ENCODE measurements at regions not wholly inside any gene's neighbourhood (a gene's known extent, or its start where the extent isn't known, plus 50 kb on each side); places are given as distances from the start of the nearest gene placed in this dataset.
"Not testable (repeated sequence)": the region's sequence is repeated elsewhere in the genome, so short reads cannot be mapped to it uniquely, and the experiment has no call there.

GRCh38 chr4:75180217-75180616, 247.3 kb downstream of the PARM1 start:
- DNase-seq: no peak

- DNase-seq: no peak
Measured at GRCh38 chr4:75179510-75179909, 246.6 kb downstream of the PARM1 start.

GRCh38 chr4:75172551-75172950, 239.6 kb downstream of the PARM1 start:
- DNase-seq: no peak

- DNase-seq: no peak
Measured at GRCh38 chr4:75169427-75169826, 236.5 kb downstream of the PARM1 start.

- no peak for DNase-seq
Measured at GRCh38 chr4:75169020-75169419, 236.1 kb downstream of the PARM1 start.

GRCh38 chr4:75168548-75168947, 235.6 kb downstream of the PARM1 start:
- DNase-seq: no peak

- not testable (repeated sequence) for DNase-seq
Measured at GRCh38 chr4:75165100-75165499, 232.2 kb downstream of the PARM1 start.

GRCh38 chr4:75158451-75158850, 225.5 kb downstream of the PARM1 start:
- no peak for DNase-seq

- no peak for DNase-seq
Measured at GRCh38 chr4:75154994-75155393, 222.1 kb downstream of the PARM1 start.

- no peak for DNase-seq
Measured at GRCh38 chr4:75146223-75146622, 213.3 kb downstream of the PARM1 start.

- no peak for DNase-seq
Measured at GRCh38 chr4:75144475-75144874, 211.6 kb downstream of the PARM1 start.

- DNase-seq: no peak
Measured at GRCh38 chr4:75142850-75143249, 209.9 kb downstream of the PARM1 start.

GRCh38 chr4:75142382-75142781, 209.5 kb downstream of the PARM1 start:
- DNase-seq: no peak

- no peak for DNase-seq
Measured at GRCh38 chr4:75141162-75141561, 208.2 kb downstream of the PARM1 start.

- DNase-seq: no peak
Measured at GRCh38 chr4:75137302-75137701, 204.4 kb downstream of the PARM1 start.

- DNase-seq: no peak
Measured at GRCh38 chr4:75135068-75135825, 202.3 kb downstream of the PARM1 start.

- not testable (repeated sequence) for DNase-seq
Measured at GRCh38 chr4:75126870-75127269, 194.0 kb downstream of the PARM1 start.

GRCh38 chr4:75126058-75126457, 193.1 kb downstream of the PARM1 start:
- DNase-seq: no peak

GRCh38 chr4:75122424-75123014, 189.6 kb downstream of the PARM1 start:
- DNase-seq: no peak

GRCh38 chr4:75118739-75119138, 185.8 kb downstream of the PARM1 start:
- DNase-seq: no peak

- DNase-seq: no peak
Measured at GRCh38 chr4:75110061-75110460, 177.1 kb downstream of the PARM1 start.

- DNase-seq: no peak
Measured at GRCh38 chr4:75107755-75108612, 175.1 kb downstream of the PARM1 start.

- DNase-seq: no peak
Measured at GRCh38 chr4:75102787-75103085, 169.8 kb downstream of the PARM1 start.

Measured in SHP77 treated with DMSO at 0.1 percent for 48 hours (cell line).